Activated CD4-positive, alpha-beta T cell treated with anti-CD3 and anti-CD28 coated beads, Interleukin-2, amount 50 U/mL, for 1 hour (primary cell): ENCODE measurements at regions not wholly inside any gene's neighbourhood (a gene's known extent, or its start where the extent isn't known, plus 50 kb on each side); places are given as distances from the start of the nearest gene placed in this dataset.

Experiments used
- DNase-seq: peaks from one replicate; pipeline ENCODE4 v3.0.0-alpha.2; 2020

DNA sequence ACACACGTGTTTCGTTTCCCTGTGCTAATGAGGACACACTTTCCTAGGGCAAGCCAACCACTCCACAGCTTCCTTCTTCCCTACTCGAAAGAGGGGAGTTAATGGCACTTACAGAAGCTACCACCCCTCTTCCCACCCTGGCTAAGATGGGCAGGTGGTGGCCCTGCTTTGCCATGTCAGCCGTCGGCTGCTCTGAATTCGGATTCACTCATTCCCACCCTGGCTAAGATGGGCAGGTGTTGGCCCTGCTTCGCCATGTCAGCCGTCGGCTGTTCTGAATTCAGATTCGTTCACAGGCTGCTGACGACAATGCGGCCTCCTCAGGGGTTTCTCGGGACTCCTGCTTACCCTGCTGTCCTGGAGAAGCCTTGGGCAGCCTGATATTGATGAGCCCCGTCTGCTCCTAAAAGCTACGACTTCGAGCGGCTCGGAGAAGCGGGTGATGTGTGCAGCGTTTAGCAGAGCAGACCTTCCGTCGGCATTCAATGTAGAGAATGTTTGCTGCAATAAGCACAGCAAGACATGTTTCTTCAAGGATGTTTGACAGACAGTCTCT is 56.2 kb upstream of the PPP2R2D start:
- no peak for DNase-seq

DNA sequence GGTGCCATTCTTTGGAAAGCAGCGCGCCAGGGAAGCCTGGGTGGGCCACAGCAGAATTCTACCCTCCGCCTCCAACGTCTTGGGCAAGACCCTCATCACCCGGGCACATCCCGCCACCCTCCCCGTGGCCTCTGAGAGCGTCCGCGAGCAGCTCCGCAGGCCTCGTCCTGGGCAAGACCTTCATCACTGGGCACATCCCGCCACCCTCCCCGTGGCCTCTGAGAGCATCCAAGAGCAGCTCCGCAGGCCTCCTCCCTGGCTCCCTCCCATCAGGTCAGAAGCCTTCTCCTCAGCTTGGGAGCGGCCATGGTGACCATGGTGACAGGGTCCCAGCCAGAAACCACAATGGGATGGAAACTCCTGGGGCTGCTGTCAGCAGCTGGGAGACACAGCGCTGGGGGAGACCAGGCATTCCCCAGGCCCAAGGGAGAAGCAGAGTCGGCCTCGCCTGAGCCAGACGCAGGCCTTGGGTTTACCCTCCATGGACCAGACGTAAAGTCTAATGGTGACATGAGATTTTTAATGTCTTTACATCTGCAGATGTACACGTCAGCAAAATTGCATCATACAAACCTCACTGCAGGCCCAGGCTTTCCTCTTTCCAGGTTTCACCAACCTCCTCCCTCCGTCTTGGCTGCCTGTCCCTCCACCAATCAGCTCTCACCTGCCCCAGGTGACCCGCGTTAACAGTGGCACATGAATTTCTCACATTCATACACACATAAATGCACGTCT is 55.1 kb upstream of the PPP2R2D start:
- no peak for DNase-seq

GRCh38 chr10:131846240-131847101 is 54.3 kb upstream of the PPP2R2D start:
- DNase-seq: no peak

DNA sequence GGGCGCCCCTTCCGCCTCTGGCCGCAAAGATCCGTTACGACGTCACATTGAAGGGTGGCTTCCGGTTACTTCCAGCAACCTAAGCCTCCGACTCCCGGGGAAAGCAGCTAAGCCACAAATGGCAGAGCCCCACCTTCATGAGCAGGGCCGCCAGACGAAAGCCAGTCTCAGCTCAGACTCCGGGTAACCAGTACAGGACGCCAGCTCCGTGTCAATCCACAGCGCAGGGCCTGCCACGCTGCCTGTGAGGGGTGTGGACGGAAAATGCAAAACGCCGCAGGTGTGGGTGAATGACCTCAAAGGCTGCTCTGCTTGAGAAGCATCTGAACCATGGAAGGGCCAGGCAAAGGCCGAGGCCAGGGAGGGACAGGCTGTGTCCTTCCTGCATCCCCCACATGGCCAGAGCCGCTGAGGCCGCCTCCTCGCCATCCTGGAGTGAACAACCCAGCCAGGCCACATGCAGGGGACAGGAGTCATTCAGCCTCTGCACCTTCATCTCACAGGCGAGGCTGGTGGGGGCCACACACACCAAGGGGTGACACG is 53.5 kb upstream of the PPP2R2D start:
- DNase-seq: no peak

DNA sequence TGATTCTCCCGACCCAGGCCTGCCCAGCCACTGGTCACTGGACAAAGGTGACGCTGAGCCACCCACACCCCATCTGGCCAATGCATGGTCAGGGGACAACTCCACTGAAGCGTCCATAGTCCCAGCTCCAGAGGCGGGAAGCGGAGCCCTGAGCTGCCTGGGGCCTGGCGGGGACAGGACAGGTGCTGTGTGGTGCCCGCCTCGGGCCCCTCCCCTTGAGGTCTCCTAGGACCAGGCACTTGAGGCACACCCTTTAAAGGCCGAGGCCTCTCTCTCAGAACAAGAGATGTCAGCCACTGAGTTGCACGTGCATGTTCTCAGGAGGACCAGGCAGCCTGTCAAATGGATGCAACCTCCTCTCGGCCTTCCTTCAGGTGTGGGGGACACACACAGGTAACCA is 52.5 kb upstream of the PPP2R2D start:
- DNase-seq: no peak

GRCh38 chr10:131848741-131849590 is 51.8 kb upstream of the PPP2R2D start:
- DNase-seq: no peak

- no peak for DNase-seq
Observed at GRCh38 chr10:131849591-131850382, 51.0 kb upstream of the PPP2R2D start.

DNA sequence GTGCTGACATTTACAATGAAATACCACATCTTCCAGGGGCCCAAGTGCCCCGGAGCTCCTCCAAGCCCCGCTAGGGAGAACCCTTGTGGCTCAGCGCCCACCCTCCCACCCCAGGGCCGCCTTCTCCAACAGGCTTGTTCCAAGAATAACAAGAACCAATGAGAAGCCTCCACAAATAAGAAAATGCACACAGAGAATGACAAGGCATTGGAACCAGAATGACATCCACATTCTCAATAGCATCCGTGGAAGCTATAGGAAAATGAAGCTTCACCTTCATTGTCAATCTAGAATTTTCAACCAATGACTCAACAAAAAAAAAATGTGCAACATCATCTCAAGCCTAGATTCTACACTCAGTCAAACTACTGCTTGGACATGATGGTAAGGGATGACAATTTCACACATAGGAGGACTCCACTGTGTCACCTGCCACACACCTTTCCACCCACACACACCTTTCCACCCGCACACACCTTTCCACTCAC is 50.4 kb upstream of the PPP2R2D start:
- no peak for DNase-seq
